Activated CD8-positive, alpha-beta T cell treated with anti-CD3 and anti-CD28 coated beads for 36 hours (primary cell): ENCODE measurements at regions not wholly inside any gene's neighbourhood (a gene's known extent, or its start where the extent isn't known, plus 50 kb on each side); places are given as distances from the start of the nearest gene placed in this dataset.
A peak's percentile ranks its signal among the peaks of the same experiment; 100 is the strongest.

Experiments used
- ATAC-seq: fragments of 200-7000 bp; cut with Tn5 transposase; one replicate; pipeline ENCODE4 v1.10.0; 2021; ENCODE audit warnings: mild to moderate bottlenecking, moderate library complexity
- CTCF ChIA-PET: fragments of 350-600 bp; sonication (Branson Sonifier 250); formaldehyde crosslinking; loops from one replicate; lab custom pipeline; 2021; ENCODE audit warnings: antibody characterized with exemption; lab: Charles Lee
- POLR2A ChIA-PET: fragments of 350-600 bp; sonication (Branson Sonifier 250); formaldehyde crosslinking; loops from one replicate; lab custom pipeline; 2021; ENCODE audit warnings: antibody characterized with exemption; lab: Charles Lee
- DNase-seq: peaks from one replicate; pipeline ENCODE4 v3.0.0-alpha.2; 2020
- H3K27ac Mint-ChIP-seq: one replicate; pipeline ENCODE4 v1.8.0; 2021; ENCODE audit warnings: mild to moderate bottlenecking, mixed read lengths
- H3K27me3 Mint-ChIP-seq: one replicate; pipeline ENCODE4 v1.8.0; 2021; ENCODE audit warnings: mixed read lengths
- H3K36me3 Mint-ChIP-seq: one replicate; pipeline ENCODE4 v1.8.0; 2021; ENCODE audit warnings: low read depth, mixed read lengths
- H3K4me1 Mint-ChIP-seq: one replicate; pipeline ENCODE4 v1.8.0; 2021; ENCODE audit warnings: low read depth, mixed read lengths
- H3K4me3 Mint-ChIP-seq: one replicate; pipeline ENCODE4 v1.8.0; 2021; ENCODE audit warnings: mild to moderate bottlenecking, moderate library complexity, mixed read lengths
- H3K9me3 Mint-ChIP-seq: one replicate; pipeline ENCODE4 v1.8.0; 2021; ENCODE audit warnings: mixed read lengths
- intact Hi-C: fragments of 100-400 bp; cut with micrococcal nuclease; formaldehyde crosslinking; loops from one replicate; pipeline ENCODE4 v1.10.0; 2022
- TF ChIP-seq, protein P1 (sequence below): fragments of 200-600 bp; IDR thresholded peaks from one replicate; pipeline ENCODE4 v1.8.0; 2022; ENCODE audit warnings: antibody characterized with exemption, mild to moderate bottlenecking

GRCh38 chr9:7297521-7297920 lies 502.1 kb downstream of the DMAC1 start:
- DNase-seq: no peak
- H3K4me1 Mint-ChIP-seq: peaks cover 30% of the 10 kb centered on the region
- TF ChIP-seq, protein P1, sequence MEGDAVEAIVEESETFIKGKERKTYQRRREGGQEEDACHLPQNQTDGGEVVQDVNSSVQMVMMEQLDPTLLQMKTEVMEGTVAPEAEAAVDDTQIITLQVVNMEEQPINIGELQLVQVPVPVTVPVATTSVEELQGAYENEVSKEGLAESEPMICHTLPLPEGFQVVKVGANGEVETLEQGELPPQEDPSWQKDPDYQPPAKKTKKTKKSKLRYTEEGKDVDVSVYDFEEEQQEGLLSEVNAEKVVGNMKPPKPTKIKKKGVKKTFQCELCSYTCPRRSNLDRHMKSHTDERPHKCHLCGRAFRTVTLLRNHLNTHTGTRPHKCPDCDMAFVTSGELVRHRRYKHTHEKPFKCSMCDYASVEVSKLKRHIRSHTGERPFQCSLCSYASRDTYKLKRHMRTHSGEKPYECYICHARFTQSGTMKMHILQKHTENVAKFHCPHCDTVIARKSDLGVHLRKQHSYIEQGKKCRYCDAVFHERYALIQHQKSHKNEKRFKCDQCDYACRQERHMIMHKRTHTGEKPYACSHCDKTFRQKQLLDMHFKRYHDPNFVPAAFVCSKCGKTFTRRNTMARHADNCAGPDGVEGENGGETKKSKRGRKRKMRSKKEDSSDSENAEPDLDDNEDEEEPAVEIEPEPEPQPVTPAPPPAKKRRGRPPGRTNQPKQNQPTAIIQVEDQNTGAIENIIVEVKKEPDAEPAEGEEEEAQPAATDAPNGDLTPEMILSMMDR: no peak
- peak overlapping the region; percentile 87 for H3K27ac Mint-ChIP-seq
- no peak for ATAC-seq
- H3K9me3 Mint-ChIP-seq: peaks cover 3% of the 10 kb centered on the region
- peaks cover 22% of the 10 kb centered on the region for H3K27me3 Mint-ChIP-seq
- no peaks in the 10 kb centered on the region for H3K36me3 Mint-ChIP-seq
- ChIA-PET POLR2A (interaction anchor here (0.5 kb wide), 1 partner anchor 424 kb away, joined by 3 read pairs; no protein-coding TSS in a partner anchor), CTCF (interaction anchor here (1.1 kb wide), 1 partner anchor 64 kb away, joined by 8 read pairs; no protein-coding TSS in a partner anchor)
- intact Hi-C loops: no loop called here
- H3K4me3 Mint-ChIP-seq: peak overlapping the region; percentile 23

- ChIA-PET POLR2A (no interaction called here), CTCF (no interaction called here)
- ATAC-seq (peak; percentile 29), DNase-seq (no peak)
- TF ChIP-seq, protein P1: no peak
- Mint-ChIP-seq H3K4me1 (peaks cover 21% of the 10 kb centered on the region), H3K4me3 (no peak overlapping the region), H3K9me3 (peaks cover 3% of the 10 kb centered on the region), H3K27me3 (peaks cover 23% of the 10 kb centered on the region), H3K27ac (no peak overlapping the region), H3K36me3 (no peaks in the 10 kb centered on the region)
- intact Hi-C loops: no loop called here
Measured at GRCh38 chr9:7293091-7293490, 506.5 kb downstream of the DMAC1 start.

DNA sequence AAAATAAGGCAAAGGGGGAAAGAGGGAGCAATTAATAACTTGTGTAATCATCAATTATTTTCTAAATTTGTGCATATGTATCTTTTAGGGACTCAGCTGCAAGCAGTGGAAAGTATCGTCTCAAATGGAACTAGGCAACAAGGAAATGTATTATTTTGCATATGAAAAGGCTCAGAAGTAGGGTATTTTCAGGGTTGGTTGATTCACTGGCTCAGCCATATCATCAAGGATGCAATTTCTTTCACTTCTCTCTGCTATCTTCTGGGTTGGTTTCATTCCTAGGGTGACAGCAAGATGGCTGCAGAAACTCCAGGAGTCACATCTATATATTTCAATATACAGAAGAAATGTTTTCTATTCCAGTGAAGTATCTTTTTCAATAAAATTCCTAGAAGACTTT lies 509.8 kb downstream of the DMAC1 start:
- intact Hi-C loops: no loop called here
- Mint-ChIP-seq H3K9me3 (peaks cover 3% of the 10 kb centered on the region), H3K27ac (no peak overlapping the region), H3K4me3 (no peak overlapping the region), H3K27me3 (peaks cover 25% of the 10 kb centered on the region), H3K4me1 (peaks cover 6% of the 10 kb centered on the region), H3K36me3 (no peaks in the 10 kb centered on the region)
- ChIA-PET POLR2A (no interaction called here), CTCF (no interaction called here)
- ATAC-seq: no peak
- TF ChIP-seq, protein P1: no peak
- no peak for DNase-seq

GRCh38 chr9:7287986-7288385 lies 511.6 kb downstream of the DMAC1 start:
- Mint-ChIP-seq H3K36me3 (no peaks in the 10 kb centered on the region), H3K27me3 (peaks cover 21% of the 10 kb centered on the region), H3K4me3 (no peak overlapping the region), H3K9me3 (peaks cover under 1% of the 10 kb centered on the region), H3K27ac (no peak overlapping the region), H3K4me1 (peaks cover 14% of the 10 kb centered on the region)
- DNase-seq (no peak), ATAC-seq (no peak)
- intact Hi-C loops: no loop called here
- ChIA-PET POLR2A (no interaction called here), CTCF (no interaction called here)
- TF ChIP-seq, protein P1: no peak

- H3K36me3 Mint-ChIP-seq: no peaks in the 10 kb centered on the region
- intact Hi-C loops: no loop called here
- TF ChIP-seq, protein P1: no peak
- H3K27ac Mint-ChIP-seq: no peak overlapping the region
- H3K4me3 Mint-ChIP-seq: no peak overlapping the region
- peaks cover 4% of the 10 kb centered on the region for H3K9me3 Mint-ChIP-seq
- H3K27me3 Mint-ChIP-seq: peaks cover 26% of the 10 kb centered on the region
- peaks cover 11% of the 10 kb centered on the region for H3K4me1 Mint-ChIP-seq
- ChIA-PET POLR2A (no interaction called here), CTCF (no interaction called here)
- DNase-seq (no peak), ATAC-seq (no peak)
Measured at GRCh38 chr9:7287065-7287464, 512.5 kb downstream of the DMAC1 start.
